GM21423 (cell line): ENCODE measurements at regions not wholly inside any gene's neighbourhood (a gene's known extent, or its start where the extent isn't known, plus 50 kb on each side); places are given as distances from the start of the nearest gene placed in this dataset.
"Not testable (repeated sequence)": the region's sequence is repeated elsewhere in the genome, so short reads cannot be mapped to it uniquely, and the experiment has no call there.

Experiments used
- ATAC-seq: cut with Tn5 transposase; IDR thresholded peaks from one replicate; pipeline ENCODE4 v1.9.1; 2021; ENCODE audit warnings: mild to moderate bottlenecking, moderate library complexity; ENCODE audit not compliant: unreplicated experiment

- no peak for ATAC-seq
These were observed 263.2 kb downstream of the IRS1 start for GRCh38 chr2:226536410-226536809.

DNA sequence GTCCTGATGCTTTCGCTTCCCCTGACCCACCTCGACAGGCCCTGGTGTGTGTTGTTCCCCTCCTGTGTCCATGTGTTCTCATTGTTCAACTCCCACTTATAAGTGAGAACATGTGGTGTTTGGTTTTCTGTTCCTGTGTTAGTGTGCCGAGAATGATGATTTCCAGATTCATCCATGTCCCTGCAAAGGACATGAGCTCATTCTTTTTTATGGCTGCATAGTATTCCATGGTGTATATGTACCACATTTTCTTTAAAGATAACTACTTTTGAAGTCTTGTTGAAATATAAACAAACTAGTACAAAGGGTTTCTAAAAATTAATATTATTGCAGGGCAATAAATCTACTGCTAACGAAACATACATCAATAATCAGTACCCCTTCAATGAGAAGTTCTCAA, 266.6 kb downstream of the IRS1 start:
- not testable (repeated sequence) for ATAC-seq

GRCh38 chr2:226531061-226531810, 268.4 kb downstream of the IRS1 start:
- ATAC-seq = no peak

DNA sequence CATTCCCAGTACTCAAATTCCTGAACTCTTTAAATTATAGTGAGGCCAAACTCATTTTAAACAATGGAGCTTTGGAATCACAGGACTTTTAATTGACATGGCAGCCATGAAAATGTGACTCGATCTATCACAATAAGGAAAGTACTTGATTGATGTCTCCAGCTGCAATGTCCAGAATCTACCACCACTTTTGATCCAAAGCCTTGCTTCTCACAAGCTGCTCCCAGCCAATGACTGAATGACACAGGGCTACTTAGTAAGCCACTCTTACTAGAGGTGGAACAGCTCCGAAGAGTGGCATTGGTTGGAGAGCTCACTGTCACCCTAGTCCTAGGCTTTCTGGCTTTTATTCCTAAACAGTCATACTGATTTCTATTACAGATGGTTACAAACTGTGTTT, 270.1 kb downstream of the IRS1 start:
- no peak for ATAC-seq

GRCh38 chr2:226526716-226527115, 272.9 kb downstream of the IRS1 start:
- ATAC-seq = no peak

DNA sequence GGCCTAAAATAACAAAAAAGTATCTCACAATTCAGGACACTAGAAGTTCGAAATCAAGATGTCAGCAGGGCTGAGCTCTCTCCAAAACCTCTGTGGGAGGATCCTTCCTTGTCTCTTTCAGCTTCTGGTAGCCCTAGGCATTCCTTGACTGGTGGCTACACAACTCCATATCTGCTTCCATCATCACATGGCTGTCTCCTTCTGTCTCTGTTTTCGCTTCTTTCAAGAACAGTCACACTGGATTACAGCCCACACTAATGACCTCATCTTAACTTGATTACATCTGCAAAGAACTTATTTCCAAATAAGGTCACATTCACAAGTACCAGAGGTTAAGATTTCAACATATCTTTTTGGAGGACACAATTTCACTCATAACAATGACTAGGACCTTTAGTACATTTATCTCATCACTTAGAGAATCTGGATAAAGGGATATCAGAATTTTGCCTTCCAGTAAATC, 275.2 kb downstream of the IRS1 start:
- ATAC-seq = no peak

GRCh38 chr2:226520723-226521122, 278.9 kb downstream of the IRS1 start:
- no peak for ATAC-seq

DNA sequence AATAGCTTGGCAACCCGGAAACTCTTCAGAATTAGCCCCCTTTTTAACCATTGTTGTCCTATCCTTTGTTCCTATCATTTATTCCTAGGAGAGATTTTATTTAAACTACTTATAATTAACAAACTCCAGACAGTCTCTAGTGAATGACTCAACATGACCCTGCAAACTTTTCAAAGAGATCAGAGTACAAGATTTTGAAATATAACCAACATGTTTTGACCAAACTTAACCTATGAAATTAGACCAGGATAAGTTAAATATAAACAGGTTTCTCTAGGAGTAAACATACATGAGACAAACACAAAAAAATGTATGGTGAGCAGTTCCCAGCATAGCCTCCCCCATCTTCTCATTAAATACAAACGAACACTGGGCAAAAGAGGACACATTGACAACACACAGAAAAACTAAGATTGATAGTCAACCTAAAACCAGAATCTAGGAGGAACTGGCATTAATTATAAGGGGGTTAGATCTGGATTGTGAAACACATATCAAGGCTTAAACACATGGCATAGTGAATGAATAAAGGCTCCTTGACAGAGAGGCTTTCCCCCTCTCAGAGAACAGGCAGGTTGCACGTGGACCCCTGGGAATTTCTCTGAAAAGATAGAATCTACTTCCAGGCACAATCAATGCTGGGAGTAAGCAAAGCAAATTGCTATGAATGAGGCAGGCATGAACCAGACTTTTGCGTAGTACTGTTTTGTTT, 284.1 kb downstream of the IRS1 start:
- no peak for ATAC-seq

- no peak for ATAC-seq
These were observed 284.7 kb downstream of the IRS1 start for GRCh38 chr2:226514895-226515294.

DNA sequence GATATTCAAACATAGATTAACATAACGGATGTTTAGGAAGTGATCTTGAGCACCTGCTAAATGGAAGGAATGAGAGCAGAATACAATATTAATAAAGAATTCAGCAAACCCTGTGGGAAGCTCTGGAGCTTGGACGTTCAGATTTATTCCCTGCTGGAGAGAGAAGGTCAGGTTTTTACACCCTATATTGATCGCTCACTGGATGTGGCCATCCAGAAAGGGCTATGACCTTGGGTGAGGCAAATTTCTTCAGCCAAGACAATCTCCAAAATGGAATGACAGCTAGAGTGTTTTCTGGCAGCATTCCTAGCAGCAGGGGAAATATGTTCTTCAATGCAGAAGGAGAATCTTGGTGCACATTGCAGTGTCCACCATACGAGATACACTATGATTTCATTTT, 288.3 kb downstream of the IRS1 start:
- ATAC-seq = no peak

DNA sequence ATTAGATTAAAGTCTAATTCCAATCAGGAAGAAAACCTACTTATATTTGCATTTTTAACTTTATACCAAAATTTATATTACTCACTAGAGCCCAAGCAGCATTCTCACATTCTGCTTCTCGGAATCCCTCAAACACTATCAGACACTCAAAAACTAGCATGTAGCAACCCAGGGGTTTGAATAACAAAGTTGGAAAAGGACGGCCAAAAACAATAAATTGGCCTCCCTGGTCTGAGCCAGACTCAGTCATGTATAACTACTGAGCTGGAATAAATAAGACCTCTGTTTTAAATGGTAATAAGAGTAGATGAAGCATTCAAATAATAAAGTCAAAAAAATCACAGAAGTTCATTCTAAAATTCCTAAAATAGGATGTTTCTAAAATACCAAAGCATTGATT, 290.9 kb downstream of the IRS1 start:
- ATAC-seq = no peak

DNA sequence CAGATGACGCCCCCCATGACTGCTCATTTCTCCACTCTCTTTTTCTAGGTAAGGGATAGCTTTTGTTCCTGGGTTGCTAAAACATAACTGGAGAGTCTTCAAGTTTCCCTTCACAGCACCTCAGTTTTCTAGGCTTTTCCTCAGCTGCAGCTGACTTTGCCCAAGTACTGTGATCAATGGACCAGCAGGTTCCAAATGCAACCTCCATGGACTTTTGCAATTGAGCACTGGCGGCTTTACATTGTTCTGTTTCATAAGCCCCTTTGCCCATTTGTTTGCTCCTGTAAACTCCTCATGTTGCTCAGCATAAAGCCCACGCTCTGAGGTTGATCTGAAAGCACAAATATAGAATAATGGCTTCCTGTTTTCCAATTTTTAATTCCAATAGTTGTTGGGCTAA, 291.6 kb downstream of the IRS1 start:
- ATAC-seq = no peak

GRCh38 chr2:226497146-226497909, 302.3 kb downstream of the IRS1 start:
- ATAC-seq = no peak

DNA sequence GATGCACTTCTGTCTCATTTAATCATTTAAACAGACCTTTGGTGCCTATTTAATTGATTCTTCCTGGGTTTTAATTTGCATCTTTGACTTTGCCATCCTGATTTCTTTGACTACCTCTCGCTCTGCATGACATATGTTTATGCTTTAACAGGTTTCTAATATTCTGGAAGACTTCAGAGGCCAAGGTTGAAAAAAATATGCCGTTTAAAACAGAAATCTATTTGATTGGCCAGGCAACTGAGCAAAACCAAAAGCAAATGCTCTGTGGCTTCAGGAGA, 303.4 kb downstream of the IRS1 start:
- no peak for ATAC-seq

DNA sequence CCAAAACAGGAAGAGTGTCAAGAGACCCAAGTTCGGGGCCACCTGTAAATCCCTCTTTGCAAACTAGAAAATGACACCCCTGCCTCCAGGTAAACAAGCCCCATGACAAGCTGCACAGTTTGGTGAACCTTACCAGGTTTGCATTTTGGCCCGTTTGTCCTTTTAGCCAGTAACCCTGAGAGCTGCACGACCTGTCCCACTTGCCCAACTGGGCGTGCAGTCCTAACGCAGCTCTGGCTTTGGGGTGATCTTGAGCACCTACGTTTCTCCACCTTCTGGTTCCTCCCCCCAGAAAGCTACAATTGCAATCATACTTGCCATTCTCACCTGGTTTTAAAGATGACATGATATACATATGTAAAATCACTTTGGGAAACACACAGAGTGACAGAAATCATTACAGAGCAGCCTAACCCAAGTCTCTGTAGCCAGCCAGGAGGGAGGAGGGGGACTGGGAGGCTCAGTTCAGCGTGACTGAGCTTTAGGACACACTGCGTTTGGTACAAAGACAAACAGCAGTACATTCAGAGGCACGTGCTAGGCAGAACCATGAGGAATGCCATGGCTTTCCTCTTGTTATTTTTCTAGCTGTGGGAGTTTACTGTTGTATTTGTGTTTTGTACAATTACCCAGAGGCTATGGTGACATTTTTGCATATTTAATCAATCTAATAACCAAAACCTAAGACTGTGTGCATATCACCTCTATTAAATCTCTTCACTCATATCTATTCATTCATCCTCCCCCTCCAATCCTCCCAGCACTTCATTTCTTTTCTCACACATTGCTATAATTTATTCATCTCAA, 304.0 kb downstream of the IRS1 start:
- ATAC-seq = no peak

- ATAC-seq = no peak
These were observed 308.5 kb downstream of the IRS1 start for GRCh38 chr2:226491112-226491511.

- no peak for ATAC-seq
These were observed 309.7 kb downstream of the IRS1 start for GRCh38 chr2:226489775-226490541.

- no peak for ATAC-seq
These were observed 311.6 kb downstream of the IRS1 start for GRCh38 chr2:226488034-226488433.

DNA sequence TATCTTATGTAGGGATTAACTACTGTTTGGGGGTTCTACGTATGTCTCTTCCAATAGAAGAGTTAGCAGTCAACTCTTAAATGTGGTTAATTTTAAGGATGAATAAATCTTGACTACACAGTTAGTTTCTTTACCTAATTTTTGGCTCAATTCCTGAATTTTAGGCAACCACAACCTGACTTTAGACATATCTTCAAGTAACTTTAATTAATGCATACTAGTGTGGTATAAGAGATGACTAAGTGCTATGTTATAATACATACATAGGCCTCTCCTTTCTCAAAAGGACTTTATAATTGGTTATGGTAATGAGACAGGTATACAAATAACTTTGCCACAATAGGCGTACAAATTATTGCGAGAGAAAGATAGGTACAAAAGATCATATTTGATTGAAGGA, 312.0 kb downstream of the IRS1 start:
- ATAC-seq = no peak
